ENCODE measurements at regions not wholly inside any gene's neighbourhood (a gene's known extent, or its start where the extent isn't known, plus 50 kb on each side); places are given as distances from the start of the nearest gene placed in this dataset.

- TF ChIP-seq, protein P1, sequence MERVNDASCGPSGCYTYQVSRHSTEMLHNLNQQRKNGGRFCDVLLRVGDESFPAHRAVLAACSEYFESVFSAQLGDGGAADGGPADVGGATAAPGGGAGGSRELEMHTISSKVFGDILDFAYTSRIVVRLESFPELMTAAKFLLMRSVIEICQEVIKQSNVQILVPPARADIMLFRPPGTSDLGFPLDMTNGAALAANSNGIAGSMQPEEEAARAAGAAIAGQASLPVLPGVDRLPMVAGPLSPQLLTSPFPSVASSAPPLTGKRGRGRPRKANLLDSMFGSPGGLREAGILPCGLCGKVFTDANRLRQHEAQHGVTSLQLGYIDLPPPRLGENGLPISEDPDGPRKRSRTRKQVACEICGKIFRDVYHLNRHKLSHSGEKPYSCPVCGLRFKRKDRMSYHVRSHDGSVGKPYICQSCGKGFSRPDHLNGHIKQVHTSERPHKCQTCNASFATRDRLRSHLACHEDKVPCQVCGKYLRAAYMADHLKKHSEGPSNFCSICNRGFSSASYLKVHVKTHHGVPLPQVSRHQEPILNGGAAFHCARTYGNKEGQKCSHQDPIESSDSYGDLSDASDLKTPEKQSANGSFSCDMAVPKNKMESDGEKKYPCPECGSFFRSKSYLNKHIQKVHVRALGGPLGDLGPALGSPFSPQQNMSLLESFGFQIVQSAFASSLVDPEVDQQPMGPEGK (CRISPR knock-in tag; IDR thresholded peaks at IDR 0.05; ENCODE audit: borderline replicate concordance), result no peak
These were observed 462.9 kb upstream of the ZFHX3 start (continued) for GRCh38 chr16:73510852-73511251.

DNA sequence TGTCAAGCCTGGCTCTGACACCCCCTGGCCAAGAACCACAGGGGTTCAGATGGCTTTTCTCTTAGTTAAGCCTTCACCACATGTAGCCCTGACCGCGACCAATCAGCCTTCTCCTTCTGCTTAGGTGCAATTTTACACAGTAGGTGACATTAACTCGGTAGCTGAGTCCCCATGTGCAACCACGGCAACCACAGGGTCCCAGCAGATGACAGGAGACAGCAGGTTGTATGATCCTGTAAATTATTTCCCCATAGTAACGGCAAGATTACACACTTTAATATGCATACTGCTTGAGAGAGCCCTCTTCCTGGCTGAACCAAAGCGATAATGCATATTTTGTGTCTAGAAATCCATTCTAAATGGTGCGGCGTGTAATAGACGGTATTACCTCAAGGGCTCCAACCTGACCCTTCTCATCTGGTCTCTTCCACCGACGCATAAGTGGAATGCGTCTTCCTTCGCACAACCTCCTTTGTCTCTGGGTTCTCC, 458.7 kb upstream of the ZFHX3 start:
- TF ChIP-seq BACH2 (CRISPR knock-in tag; IDR thresholded peaks at IDR 0.05; ENCODE audit: borderline replicate concordance) (no peak), ZNF8 (CRISPR knock-in tag; IDR thresholded peaks at IDR 0.05) (no peak), OSR1 (CRISPR knock-in tag; IDR thresholded peaks at IDR 0.05) (no peak), POU6F1 (CRISPR knock-in tag; IDR thresholded peaks at IDR 0.05; ENCODE audit: borderline replicate concordance, low read depth) (no peak), GLIS3 (CRISPR knock-in tag; IDR thresholded peaks at IDR 0.05) (no peak), ESRRG (CRISPR knock-in tag; IDR thresholded peaks at IDR 0.05) (no peak)
- TF ChIP-seq, protein P2, sequence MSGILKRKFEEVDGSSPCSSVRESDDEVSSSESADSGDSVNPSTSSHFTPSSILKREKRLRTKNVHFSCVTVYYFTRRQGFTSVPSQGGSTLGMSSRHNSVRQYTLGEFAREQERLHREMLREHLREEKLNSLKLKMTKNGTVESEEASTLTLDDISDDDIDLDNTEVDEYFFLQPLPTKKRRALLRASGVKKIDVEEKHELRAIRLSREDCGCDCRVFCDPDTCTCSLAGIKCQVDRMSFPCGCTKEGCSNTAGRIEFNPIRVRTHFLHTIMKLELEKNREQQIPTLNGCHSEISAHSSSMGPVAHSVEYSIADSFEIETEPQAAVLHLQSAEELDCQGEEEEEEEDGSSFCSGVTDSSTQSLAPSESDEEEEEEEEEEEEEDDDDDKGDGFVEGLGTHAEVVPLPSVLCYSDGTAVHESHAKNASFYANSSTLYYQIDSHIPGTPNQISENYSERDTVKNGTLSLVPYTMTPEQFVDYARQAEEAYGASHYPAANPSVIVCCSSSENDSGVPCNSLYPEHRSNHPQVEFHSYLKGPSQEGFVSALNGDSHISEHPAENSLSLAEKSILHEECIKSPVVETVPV (CRISPR knock-in tag; IDR thresholded peaks at IDR 0.05), result no peak
- ATAC-seq, result no peak

- TF ChIP-seq ARNTL (CRISPR knock-in tag; IDR thresholded peaks at IDR 0.05; ENCODE audit: borderline replicate concordance, low read depth) (no peak), CREB5 (CRISPR knock-in tag; IDR thresholded peaks at IDR 0.05; ENCODE audit: low read depth) (no peak)
- no peak for ATAC-seq
These were observed 457.6 kb upstream of the ZFHX3 start for GRCh38 chr16:73505577-73505976.

DNA sequence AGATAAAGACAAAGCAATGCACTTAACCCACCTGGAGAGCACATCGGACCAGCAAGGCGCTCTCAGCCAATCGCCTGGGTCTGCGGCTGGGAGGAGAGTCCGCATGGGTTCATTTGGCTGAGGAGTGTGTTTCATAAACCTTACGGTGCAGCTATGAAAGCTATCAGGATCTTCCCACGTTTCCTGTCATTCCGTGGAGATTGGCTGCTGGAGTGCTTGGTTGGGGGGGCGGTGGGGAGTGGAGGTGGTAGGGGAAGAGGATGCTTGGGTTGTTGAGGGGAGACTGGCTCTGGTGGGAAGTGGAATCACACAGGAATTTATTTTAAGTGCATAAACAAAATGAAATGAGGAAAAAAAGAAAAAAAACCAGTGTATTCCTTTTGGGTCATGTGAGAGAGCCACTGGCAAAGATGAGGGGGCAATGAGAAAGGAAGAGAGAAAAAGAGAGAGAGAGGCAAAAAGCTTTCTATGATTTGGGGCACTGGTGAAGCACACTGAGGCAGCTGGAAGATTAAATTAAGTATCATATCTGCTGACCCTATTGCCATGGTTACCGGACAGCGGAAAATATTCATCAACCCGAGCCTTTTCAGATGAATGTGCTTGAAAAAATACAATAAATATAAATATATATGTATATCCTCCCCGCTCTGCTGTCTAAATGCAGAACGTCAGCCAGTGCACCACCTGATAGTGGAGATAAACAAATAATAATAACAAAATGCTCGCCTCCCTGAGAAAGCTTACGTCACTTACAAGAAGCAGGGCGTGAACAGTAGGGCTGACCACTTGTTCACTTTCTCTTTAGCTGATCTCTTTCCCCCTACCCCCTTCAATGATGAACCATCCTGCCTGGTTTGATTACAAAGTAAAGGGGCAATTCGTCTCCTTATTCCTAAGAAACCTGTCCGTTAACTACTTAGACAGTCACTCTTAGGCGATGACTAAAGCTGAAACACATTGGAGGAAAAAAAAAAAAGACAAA, 457.0 kb upstream of the ZFHX3 start:
- TF ChIP-seq CREB5 (CRISPR knock-in tag; IDR thresholded peaks at IDR 0.05; ENCODE audit: low read depth), result no peak
- no peak for TF ChIP-seq ISL1 (CRISPR knock-in tag; IDR thresholded peaks at IDR 0.05)
- no peak for TF ChIP-seq ZFP30 (CRISPR knock-in tag; IDR thresholded peaks at IDR 0.05)
- no peak for TF ChIP-seq TCF4 (CRISPR knock-in tag; IDR thresholded peaks at IDR 0.05; ENCODE audit: borderline replicate concordance)
- TF ChIP-seq OSR1 (CRISPR knock-in tag; IDR thresholded peaks at IDR 0.05), result no peak
- no peak for TF ChIP-seq ZNF8 (CRISPR knock-in tag; IDR thresholded peaks at IDR 0.05)
- no peak for TF ChIP-seq ZNF70 (CRISPR knock-in tag; IDR thresholded peaks at IDR 0.05)
- TF ChIP-seq ARNTL (CRISPR knock-in tag; IDR thresholded peaks at IDR 0.05; ENCODE audit: borderline replicate concordance, low read depth), result no peak
- TF ChIP-seq ESRRG (CRISPR knock-in tag; IDR thresholded peaks at IDR 0.05), result no peak
- TF ChIP-seq ZC3H10 (CRISPR knock-in tag; IDR thresholded peaks at IDR 0.05), result no peak
- TF ChIP-seq RARB (CRISPR knock-in tag; IDR thresholded peaks at IDR 0.05), result no peak
- TF ChIP-seq GLIS3 (CRISPR knock-in tag; IDR thresholded peaks at IDR 0.05), result no peak
- ATAC-seq, result no peak

- ATAC-seq, result no peak
- TF ChIP-seq SNAI2 (CRISPR knock-in tag; IDR thresholded peaks at IDR 0.05) (no peak), ISL1 (CRISPR knock-in tag; IDR thresholded peaks at IDR 0.05) (no peak), OSR1 (CRISPR knock-in tag; IDR thresholded peaks at IDR 0.05) (no peak), PPARA (CRISPR knock-in tag; IDR thresholded peaks at IDR 0.05; ENCODE audit: borderline replicate concordance) (no peak), ZFP30 (CRISPR knock-in tag; IDR thresholded peaks at IDR 0.05) (no peak), GLIS3 (CRISPR knock-in tag; IDR thresholded peaks at IDR 0.05) (no peak), CREB5 (CRISPR knock-in tag; IDR thresholded peaks at IDR 0.05; ENCODE audit: low read depth) (no peak)
These were observed 455.2 kb upstream of the ZFHX3 start for GRCh38 chr16:73503093-73503492.

All from SK-N-SH treated with all-trans-retinoic acid at 6 μM for 48 hours (cell line).